GM18858 (cell line): ENCODE measurements at regions not wholly inside any gene's neighbourhood (a gene's known extent, or its start where the extent isn't known, plus 50 kb on each side); places are given as distances from the start of the nearest gene placed in this dataset.
"Not testable (repeated sequence)": the region's sequence is repeated elsewhere in the genome, so short reads cannot be mapped to it uniquely, and the experiment has no call there.

ENCODE experiments used
- ATAC-seq: cut with Tn5 transposase; IDR thresholded peaks from one replicate; pipeline ENCODE4 v1.9.1; 2021; ENCODE audit not compliant: unreplicated experiment

DNA sequence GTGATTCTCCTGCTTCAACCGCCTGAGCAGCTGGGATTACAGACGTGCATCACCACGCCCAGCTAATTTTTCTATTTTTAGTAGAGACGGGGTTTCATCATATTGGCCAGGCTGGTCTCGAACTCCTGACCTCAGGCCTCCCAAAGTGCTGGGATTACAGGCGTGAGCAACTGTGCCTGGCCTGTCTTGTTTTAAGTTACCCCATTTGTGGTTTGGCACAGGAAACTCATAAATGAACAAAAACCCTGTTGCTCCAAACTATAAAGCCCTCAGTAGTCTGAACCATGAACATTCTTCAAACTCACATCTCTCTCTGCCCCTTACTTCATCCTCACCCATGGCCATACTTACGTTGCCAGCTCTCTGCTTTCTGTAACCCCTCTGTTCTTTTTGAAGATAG is 61.7 kb downstream of the RHOU start:
- ATAC-seq, result not testable (repeated sequence)

DNA sequence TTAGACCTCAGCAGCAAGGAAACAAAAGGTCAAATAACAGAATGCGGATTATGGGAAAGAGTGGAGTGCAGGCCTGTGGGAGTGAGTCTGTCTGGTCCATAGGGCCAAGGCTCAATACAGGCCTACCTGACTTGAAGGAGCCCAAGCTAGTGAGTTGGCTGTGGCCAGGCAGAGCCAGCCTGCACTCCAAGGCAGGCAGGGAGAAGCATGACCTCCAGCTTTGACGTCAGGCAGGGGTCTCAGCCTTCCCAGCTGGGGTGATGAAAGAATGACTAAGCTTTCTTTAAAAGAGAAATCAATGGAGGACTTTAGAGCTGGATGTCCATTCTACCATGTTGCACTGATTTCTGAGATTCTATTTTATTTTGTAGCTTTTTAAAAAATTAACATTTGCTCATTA is 62.8 kb downstream of the RHOU start:
- no peak for ATAC-seq

DNA sequence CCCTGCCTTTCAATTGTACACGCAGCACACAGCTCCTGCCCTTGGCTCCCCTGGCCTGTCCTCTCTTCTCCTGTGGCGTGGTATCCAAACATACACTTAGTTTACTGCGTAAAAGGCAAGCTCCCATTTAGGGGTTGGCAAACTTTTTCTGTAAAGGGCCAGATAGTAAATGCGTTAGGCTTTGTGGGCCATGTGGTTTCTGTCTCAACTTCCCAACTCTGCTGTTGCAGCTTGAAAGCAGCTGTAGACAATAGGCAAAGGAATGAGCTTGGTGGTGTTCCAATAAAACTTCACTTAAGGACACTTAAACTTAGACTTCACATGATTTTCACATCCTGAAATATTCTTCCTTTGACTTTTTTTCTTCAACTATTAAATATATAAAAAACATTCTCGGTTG is 63.3 kb downstream of the RHOU start:
- no peak for ATAC-seq

DNA sequence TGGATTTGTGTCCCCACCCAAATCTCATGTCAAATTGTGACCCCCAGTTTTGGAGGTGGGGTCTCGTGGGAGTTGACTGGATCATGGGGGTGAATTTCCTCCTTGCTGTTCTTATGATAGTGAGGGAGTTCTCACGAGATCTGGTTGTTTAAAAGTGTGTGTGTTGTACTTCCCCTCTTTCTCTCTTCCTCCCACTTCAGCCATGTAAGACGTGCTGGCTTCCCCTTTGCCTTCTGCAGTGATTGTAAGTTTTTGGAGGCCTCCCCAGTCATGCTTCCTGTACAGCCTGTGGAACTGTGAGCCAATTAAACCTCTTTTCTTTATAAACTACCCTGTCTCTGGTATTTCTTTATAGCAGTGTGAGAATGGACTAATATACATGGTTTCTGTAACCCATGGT is 64.6 kb downstream of the RHOU start:
- no peak for ATAC-seq

DNA sequence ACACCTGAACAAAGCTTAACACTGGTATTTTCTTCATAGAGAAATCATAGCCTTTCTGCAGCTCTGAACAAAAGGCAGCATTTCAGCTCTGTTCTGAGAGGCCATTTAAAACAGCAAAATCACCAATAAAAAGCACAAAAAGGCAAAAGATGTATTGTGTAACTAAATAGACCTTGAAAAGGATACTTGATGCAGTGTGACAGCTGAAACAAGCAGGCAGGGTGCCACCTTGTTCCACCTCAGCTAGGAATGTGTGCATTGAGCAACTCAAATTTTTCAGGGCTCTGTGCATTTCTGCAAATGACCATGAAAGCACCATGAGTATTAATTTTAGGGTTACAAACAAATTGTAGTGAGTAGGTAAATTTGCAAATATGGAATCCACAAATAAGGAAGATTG is 65.8 kb downstream of the RHOU start:
- ATAC-seq, result no peak

DNA sequence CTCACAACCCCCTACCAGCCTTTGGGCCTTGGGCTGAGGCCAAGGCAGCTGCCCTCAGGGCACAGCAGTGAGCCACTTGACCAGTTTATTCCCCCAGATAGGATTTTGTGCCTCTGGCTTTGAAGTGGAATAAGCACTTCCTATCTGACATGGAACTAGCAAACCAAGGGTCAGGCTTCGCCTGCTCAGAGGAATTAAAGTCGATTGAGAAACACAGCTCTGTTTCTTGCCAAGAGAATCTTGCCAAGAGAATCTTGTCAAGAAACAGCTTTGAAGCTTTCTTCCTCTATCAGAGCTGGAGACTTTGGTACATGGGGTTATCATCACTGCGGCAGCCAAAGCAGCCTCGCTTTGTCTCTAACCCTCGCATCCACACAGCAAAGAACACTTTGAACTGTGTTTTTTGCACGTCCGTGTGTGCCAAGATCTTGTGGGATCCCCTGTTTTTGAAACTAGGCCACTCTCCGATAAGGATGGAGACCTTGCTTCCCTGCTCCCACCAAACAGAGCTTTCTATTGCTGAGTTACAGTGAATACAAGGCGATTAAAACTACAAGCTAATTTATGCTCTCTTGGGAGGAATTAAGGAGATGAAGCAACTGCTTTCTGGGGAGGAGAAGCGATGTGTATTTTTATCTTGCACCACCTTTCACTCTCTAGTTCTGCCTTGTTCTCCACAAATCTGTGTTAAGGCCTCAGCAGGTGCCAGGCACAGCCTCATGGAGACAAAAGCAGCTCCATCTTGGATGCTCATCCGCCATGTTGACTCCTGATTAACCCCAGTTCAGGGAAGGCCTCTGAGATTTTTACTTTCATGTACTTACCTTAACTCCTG is 67.3 kb downstream of the RHOU start:
- no peak for ATAC-seq

DNA sequence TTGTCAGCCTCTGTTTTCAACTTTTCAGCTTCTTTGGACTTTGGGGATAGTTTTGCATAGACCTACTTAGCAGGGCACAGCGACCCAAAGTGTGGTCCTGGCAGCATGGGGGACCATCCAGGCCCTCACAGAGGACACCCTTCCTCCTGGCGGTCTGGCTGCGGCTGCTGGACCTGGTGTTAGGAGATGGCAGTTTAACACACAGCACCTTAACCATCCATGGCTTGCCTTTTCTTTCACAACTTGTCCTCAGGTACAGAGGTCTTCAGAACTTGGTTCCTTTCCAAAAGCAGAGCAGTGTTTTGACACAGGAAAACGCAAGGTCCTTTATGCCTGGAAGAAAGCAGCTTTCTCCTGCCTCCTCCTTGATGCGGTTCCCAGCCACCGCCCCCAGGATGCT is 68.1 kb downstream of the RHOU start:
- ATAC-seq, result no peak

DNA sequence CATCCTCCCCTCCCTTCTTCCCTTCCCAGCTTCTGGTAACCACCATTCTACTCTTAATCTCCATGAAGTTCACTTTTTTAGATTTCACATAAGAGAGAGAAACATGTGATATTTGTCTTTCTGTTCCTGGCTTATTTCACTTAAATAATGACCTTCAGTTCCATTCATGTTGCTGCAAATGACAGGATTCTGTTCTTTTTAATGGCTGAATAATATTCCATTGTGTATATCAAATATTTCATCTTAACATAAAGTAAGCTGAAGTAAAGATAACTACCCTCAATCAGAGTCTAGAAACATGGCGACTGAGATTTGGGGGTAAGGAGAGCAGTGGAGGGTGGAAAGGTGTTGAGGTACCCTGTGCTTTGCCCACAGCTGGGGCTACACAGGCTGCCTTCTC is 68.9 kb downstream of the RHOU start:
- ATAC-seq, result no peak

DNA sequence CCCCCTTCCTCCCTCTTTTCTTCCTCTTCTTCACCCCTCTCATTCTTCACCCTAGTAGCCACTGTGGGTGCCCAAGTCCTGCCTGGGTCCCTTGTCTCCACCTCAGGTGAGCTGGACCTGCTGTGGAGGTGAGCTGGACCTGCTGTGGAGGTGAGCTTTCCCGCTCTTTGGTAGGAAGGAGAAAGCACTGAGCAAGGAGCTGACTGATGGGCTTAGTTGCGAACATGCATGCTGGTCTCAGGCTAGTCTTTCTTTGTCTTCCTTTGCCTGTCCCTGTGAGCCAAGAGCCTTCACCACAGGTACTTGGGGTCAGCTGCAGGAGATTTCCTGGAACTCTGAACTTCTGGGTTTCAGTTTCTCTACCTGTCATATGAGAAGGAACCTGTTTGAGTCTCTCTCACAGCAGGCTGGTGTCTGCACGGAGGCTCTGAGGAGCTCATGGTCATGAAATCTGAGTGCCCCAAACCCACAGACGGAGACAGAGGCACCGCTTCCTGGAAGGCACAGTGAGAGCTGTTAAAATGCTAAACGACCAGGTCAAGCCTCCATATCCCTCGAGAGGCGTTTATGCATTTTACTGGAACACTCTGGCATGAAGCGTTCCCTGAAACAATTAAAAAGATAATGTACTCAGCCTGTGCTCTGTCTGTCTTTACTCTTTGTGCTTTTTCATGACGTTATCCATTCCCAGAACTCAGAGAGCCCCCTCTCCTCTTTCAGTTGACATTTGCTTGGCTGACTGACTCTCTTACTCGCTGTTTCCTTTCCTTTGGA is 69.5 kb downstream of the RHOU start:
- ATAC-seq, result no peak

DNA sequence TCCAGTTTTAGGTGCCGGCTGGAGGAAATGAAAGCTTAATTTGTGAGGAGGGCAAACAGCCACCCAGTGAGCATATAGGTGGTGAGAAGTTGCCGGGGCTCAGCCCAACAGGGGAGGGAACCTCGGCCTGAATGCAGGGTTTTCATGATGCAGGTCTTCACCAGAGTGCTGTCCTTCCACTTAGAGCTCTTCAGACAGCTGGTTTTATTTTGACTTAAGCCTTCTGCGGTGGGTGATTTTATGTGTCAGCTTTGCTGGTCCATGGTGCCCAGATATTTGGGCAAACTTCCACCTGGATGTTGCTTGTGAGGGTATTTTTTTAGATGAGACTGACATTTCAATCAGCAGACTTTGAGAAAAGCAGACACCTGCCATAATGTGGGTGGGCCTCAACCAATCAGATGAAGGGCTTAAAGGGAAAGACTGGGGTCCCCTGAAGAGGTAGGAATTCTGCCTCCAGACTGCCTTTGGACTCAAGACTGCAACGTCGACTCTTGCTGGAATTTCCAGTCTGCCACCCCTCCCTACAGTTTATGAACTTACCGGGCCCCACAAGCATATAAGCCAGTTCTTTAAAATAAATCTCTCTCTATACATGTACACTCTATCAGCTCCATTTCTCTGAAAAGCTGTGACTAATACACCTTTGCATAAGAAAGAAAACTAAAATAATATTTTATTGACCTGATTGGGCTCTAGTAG is 72.8 kb downstream of the RHOU start:
- no peak for ATAC-seq

DNA sequence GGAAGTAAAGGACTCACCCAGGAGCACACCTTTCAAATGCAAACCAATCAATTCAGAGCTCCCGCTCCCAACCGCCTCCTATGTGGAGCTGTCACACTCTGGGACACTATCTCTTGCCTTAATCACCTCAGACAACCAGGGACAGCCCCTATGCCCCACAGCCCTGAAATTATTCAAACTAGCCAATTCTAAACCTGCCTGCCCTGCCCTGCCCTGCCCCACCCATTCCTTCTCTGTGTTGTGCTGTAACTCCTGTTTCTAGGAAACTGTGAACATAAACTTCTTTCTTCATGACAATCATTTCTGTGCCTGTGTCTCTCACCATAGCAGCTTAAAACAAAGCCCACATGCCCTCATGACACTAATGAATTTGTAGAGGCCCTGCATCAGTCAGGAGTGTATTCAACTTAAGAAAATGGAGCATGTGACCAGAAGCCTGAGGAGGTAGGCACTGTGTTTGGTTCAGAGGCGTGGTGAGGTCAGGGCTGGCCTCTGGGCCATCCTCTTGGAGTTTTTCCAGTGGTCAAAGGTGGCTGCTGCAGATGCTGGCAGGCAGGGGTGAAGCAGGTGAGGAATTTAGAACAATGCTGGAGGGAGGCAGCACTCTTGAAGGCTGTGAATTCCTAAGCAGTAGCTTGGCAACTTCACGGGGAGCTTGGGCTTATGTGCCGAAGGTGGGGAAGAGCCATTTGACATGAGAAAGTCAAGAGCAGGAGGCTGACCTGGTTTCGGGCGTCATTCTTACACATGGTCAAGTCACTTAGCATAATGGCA is 74.5 kb downstream of the RHOU start:
- no peak for ATAC-seq

DNA sequence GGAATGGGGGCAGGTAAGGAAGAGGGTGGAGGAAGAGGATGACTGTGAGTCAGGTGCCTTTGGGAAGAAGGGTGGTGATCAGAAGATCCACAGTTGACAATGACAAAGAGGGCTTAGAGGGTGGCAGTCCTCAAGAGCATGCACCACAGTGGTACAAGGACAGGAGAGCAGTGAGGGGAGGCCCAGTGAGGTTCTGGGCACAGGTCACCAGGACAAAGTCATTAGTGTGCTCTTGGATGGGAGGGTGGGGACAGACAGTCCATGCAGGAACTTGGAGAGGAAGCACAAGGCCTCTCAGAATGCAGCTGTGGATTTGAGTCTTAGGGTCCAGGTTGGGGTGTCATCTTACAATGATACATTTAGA is 75.1 kb downstream of the RHOU start:
- ATAC-seq, result no peak

DNA sequence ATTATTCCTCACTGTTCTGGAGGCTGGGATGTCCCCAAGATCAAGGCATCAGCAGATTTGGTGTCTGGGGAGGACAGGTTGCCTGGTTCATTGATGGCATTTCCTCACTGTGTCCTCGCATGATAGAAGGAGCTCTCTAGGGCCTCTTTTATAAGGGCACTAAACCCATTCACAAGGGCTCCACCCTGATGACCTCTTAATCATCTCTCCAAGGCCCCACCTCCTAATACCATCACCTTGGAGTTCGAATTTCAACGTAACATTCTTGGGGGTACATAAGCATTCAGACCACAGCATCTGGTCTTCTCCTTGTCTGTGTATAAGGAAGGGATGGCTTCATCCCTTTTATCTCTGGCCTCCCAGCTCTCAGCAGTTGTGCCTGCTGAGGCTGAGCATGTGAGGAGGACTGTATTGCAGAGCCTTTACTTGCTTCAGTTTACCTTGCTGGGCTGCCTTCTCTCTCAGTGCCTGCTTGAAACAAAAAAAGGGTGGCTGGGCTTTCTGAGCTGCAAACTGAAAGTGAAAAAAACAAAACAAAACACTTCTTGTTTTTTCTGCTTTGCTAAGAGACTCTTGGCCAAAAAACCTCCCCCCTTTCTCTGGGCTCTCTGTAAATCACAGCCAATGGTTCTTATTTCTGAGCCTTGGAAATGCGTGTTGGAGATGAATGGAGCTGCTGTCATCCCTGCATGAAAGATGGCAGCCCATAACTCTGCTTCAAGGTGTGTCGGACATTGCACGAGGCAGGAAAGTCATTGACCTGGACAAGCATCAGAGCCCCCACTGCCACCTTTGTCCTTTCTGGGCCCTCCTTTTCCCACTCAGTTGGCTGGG is 75.8 kb downstream of the RHOU start:
- ATAC-seq, result no peak

DNA sequence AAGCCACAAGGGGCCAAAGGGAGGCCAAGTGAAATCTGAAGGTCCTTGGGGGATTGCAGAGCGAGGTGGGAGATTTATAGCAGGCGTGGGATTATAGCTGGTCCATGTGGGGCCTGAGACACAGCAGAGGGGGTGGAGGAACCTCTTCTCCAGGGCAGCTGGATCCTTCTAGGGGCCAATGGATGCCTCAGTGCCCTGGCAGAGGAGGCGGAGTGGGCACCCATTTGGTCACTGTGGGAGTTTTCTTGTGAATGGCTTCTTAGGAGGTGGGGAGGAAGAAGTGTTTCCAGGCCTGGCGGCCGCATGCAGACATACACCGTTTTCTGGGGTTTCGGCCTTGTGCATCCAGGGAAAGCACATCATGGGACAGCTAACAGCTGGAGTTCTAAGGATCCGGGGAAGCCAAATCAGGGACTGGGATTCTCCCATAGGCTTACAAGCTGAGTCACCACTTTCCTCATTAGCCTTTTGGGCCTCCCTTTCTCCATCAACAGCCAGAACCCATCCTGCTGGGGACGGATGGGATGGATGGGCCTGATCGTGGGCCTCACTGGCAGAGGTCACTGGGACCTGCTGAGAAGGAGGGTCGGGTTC is 76.5 kb downstream of the RHOU start:
- no peak for ATAC-seq

DNA sequence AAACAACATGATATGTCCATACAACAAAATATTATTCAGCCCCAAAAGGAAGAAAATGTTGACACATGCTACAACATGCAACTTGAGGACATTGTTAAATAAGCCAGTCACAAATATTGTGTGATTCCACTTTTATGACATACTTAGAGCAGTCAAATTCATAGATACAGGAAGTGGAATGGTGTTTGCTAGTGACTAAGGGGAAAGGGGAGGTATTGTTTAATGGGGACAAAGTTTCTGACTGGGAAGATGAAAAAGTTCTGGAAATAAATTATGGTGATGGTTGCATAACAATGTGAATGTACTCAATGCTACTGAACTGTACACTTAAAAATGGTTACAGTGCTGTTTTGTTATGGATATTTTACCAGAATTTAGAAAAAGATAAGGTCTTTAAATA is 77.7 kb downstream of the RHOU start:
- no peak for ATAC-seq

DNA sequence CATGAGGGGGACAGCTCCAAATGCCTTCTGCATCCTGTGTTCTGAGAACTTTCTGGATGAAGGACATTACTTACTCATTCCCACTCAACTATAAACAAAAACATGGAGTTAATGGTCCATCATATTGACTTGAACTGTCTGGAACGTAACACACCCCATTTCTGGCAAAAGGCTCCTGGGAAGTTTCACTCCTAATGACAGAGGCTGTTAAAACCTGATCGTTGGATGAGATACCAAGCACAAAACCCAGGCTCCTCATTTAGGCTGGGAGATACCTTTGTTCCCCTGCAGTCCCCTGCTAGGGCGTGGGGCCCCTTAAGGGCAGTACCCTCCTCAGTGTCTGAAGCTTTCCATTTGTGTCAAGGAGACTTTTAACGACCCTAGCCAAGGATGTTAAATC is 78.9 kb downstream of the RHOU start:
- ATAC-seq, result no peak

DNA sequence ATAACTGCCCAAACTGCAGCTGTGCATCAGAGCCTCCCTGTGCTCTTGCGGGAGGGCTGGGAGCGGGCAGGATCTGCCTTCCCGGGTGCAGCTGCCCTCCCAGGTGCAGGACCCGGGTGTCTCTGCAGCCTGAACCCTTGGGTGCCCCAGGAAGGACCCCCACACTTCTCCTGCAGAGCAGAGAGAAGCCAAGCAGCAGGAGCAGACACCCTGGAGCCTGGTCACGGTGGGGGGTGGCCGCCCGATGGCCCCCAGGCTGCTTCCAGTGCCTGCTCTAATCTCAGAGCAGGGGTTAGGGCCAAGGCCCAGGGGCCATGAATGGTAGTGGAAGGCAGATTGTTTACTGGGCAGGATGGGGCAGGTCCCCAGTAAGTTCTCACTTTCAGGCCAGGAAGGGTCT is 83.0 kb downstream of the RHOU start:
- ATAC-seq, result no peak

DNA sequence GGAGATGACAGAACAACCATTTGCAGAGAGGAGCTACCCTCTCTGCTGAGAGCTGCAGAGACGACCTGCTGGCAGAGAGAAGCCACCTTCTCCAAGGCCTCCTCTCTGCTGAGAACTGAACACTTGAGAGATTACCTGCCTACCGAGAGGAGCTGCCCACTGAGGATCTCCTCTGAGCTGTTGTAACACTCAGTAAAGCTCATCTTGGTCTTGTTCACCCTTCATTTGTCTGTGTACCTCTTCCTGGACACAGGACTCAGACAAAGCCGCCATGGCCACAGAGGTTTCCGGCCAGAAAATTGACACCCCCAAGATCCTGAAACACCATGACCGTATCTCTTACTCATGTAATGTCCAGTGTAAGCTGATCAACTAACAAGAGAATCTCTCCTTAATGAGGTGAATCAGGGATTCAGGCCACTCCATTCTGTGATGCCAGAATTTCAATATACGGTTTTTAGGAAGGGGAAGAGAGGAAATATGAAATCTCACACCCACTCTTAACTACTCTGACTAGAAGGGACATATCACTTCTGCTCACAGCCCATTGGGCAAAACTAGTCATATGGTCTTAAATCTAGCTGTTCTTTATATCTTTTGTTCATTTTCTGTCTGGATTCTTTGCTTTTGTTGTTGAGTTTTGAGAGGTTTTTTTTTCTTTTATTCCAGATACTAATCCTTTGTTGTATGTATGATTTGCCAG is 83.8 kb downstream of the RHOU start:
- no peak for ATAC-seq

DNA sequence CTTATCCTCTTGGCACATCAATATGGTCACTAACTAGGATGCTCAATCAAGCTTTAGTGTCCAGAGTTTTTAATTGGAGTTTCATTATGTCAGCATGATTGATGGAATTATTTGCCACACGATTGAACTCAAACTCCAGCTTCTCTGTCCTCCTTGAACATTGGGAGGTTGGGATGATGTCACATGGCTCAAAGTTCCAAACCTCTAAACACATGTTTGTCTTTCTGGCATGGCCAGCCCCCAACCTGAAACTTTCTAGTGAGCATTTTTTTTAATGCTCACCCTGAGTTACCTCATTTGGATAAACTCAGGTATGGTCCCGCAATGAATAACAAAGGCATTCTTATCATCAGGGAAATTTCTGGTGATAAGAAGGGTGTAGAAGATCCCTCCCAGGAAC is 86.0 kb downstream of the RHOU start:
- no peak for ATAC-seq
